ENCODE measurements at regions not wholly inside any gene's neighbourhood (a gene's known extent, or its start where the extent isn't known, plus 50 kb on each side); places are given as distances from the start of the nearest gene placed in this dataset.

- Histone ChIP-seq H3K9me3 (ENCODE audit: insufficient read depth, low read length) (no peaks in the 10 kb centered on the region), H3K27me3 (ENCODE audit: low read depth, low read length) (peaks cover 16% of the 10 kb centered on the region; the same call in 1 of the 2 replicates), H4K20me1 (ENCODE audit: insufficient read depth, low read length) (no peaks in the 10 kb centered on the region), H2AFZ (ENCODE audit: low read depth, low read length) (no peak overlapping the region), H3K36me3 (replicated peaks; ENCODE audit: low read depth, low read length) (no peaks in the 10 kb centered on the region), H3K4me2 (ENCODE audit: low read length) (no peak overlapping the region), H3K4me1 (ENCODE audit: low read length) (no peaks in the 10 kb centered on the region), H3K9ac (ENCODE audit: low read length) (no peak overlapping the region), H3K27ac (ENCODE audit: low read length) (no peak overlapping the region), H3K4me3 (ENCODE audit: low read length) (no peak overlapping the region), H3K79me2 (ENCODE audit: low read length) (no peaks in the 10 kb centered on the region)
- no peak for TF ChIP-seq EZH2phosphoT487 (IDR thresholded peaks at IDR 0.05; ENCODE audit: low read depth)
- TF ChIP-seq, protein P1, sequence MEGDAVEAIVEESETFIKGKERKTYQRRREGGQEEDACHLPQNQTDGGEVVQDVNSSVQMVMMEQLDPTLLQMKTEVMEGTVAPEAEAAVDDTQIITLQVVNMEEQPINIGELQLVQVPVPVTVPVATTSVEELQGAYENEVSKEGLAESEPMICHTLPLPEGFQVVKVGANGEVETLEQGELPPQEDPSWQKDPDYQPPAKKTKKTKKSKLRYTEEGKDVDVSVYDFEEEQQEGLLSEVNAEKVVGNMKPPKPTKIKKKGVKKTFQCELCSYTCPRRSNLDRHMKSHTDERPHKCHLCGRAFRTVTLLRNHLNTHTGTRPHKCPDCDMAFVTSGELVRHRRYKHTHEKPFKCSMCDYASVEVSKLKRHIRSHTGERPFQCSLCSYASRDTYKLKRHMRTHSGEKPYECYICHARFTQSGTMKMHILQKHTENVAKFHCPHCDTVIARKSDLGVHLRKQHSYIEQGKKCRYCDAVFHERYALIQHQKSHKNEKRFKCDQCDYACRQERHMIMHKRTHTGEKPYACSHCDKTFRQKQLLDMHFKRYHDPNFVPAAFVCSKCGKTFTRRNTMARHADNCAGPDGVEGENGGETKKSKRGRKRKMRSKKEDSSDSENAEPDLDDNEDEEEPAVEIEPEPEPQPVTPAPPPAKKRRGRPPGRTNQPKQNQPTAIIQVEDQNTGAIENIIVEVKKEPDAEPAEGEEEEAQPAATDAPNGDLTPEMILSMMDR (IDR thresholded peaks at IDR 0.05; ENCODE audit: low read depth, low read length): no peak
Observed at GRCh38 chr9:129525656-129526196, 95.2 kb downstream of the C9orf50 start.

DNA sequence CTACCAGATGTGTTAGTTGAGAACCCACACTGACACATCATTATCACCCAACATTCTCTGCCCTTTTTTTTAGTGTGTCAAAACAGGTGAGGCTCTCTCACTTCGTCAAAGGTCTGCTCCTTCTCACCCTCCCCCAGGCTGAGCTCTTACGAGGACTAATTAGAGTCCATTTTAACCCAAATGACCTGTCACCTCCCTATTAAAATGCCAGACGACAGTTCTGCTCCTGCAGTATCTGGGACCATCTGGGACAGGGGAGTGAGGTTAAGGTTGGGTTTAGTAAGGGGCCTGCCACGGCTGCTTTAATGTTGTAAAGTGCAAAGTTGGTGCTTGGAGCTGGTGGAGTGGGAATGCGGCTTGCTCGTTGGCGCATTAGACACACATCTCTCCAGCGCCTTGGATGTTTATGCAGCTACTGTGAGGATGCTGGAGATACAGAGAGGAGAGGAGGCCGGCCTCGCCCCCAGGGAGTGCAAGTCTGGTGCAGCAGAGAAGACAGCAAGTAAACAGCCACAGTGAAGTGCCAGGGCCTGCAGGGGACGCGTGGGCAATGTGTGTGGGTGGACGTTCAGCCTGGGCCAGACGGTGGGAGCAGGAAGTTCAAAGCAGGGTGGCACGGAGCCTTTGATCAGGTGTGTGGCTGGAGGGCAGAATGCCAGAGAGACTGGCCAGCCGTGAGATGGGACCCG, 96.2 kb downstream of the C9orf50 start:
- peaks cover 16% of the 10 kb centered on the region; the same call in 1 of the 2 replicates for H3K27me3 ChIP-seq (ENCODE audit: low read depth, low read length)
- no peak overlapping the region for H2AFZ ChIP-seq (ENCODE audit: low read depth, low read length)

DNA sequence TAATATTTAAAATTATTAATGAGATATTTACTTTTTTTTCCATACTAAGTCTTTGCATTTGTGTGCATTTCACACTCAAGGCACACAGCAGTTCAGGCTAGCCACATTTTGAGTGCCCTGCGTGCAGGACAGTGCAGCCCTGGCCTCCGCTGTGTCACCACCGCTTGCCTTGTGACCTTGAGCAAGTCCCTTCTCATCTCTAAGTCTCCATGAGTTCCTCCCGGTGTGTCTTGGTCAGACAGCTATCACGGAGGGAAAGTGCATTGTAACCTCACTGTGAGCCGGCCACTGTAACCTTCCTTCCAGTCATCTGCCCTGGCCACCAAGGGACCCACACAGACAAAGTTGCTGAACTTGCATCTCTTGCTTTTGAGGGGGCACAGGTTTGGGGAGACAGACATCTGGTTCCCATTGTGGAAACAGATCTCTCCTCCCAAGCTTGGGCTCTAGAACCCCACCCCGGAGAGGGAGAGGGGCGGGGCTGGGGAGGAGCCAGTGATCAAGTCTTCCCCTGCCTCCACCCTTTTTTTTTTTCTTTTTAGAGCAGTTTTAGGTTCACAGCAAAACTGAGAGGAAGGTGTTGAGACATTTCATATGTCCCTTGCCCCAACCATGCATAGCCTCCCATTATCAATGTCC, 96.8 kb downstream of the C9orf50 start:
- H2AFZ ChIP-seq (ENCODE audit: low read depth, low read length): no peak overlapping the region
- TF ChIP-seq, protein P1 (IDR thresholded peaks at IDR 0.05; ENCODE audit: low read depth, low read length): no peak
- TF ChIP-seq EZH2phosphoT487 (IDR thresholded peaks at IDR 0.05; ENCODE audit: low read depth): no peak
- H3K9ac ChIP-seq (ENCODE audit: low read length): no peak overlapping the region
- H3K27me3 ChIP-seq (ENCODE audit: low read depth, low read length): peaks cover 16% of the 10 kb centered on the region; the same call in 1 of the 2 replicates
- no peaks in the 10 kb centered on the region for H4K20me1 ChIP-seq (ENCODE audit: insufficient read depth, low read length)
- no peak overlapping the region for H3K27ac ChIP-seq (ENCODE audit: low read length)
- no peak overlapping the region for H3K4me2 ChIP-seq (ENCODE audit: low read length)
- no peak overlapping the region for H3K4me3 ChIP-seq (ENCODE audit: low read length)
- H3K4me1 ChIP-seq (ENCODE audit: low read length): no peaks in the 10 kb centered on the region
- no peaks in the 10 kb centered on the region for H3K79me2 ChIP-seq (ENCODE audit: low read length)
- no peaks in the 10 kb centered on the region for H3K36me3 ChIP-seq (replicated peaks; ENCODE audit: low read depth, low read length)
- H3K9me3 ChIP-seq (ENCODE audit: insufficient read depth, low read length): no peaks in the 10 kb centered on the region

More for the DNA sequence above, 96.2 kb downstream of the C9orf50 start:
- Histone ChIP-seq H3K4me3 (ENCODE audit: low read length) (no peak overlapping the region), H3K4me1 (ENCODE audit: low read length) (no peaks in the 10 kb centered on the region), H3K4me2 (ENCODE audit: low read length) (no peak overlapping the region), H3K9ac (ENCODE audit: low read length) (no peak overlapping the region), H3K9me3 (ENCODE audit: insufficient read depth, low read length) (no peaks in the 10 kb centered on the region), H4K20me1 (ENCODE audit: insufficient read depth, low read length) (no peaks in the 10 kb centered on the region), H3K79me2 (ENCODE audit: low read length) (no peaks in the 10 kb centered on the region), H3K27ac (ENCODE audit: low read length) (no peak overlapping the region), H3K36me3 (replicated peaks; ENCODE audit: low read depth, low read length) (no peaks in the 10 kb centered on the region)
- TF ChIP-seq EZH2phosphoT487 (IDR thresholded peaks at IDR 0.05; ENCODE audit: low read depth): no peak
- TF ChIP-seq, protein P1 (IDR thresholded peaks at IDR 0.05; ENCODE audit: low read depth, low read length): no peak

- Histone ChIP-seq H3K4me1 (ENCODE audit: low read length) (no peaks in the 10 kb centered on the region), H2AFZ (ENCODE audit: low read depth, low read length) (no peak overlapping the region), H3K4me2 (ENCODE audit: low read length) (no peak overlapping the region), H3K9me3 (ENCODE audit: insufficient read depth, low read length) (no peaks in the 10 kb centered on the region), H3K79me2 (ENCODE audit: low read length) (no peaks in the 10 kb centered on the region), H3K4me3 (ENCODE audit: low read length) (no peak overlapping the region), H3K27ac (ENCODE audit: low read length) (no peak overlapping the region), H4K20me1 (ENCODE audit: insufficient read depth, low read length) (no peaks in the 10 kb centered on the region), H3K27me3 (ENCODE audit: low read depth, low read length) (peaks cover 12% of the 10 kb centered on the region; the same call in 1 of the 2 replicates), H3K9ac (ENCODE audit: low read length) (no peak overlapping the region), H3K36me3 (replicated peaks; ENCODE audit: low read depth, low read length) (no peaks in the 10 kb centered on the region)
- no peak for TF ChIP-seq EZH2phosphoT487 (IDR thresholded peaks at IDR 0.05; ENCODE audit: low read depth)
- TF ChIP-seq, protein P1 (IDR thresholded peaks at IDR 0.05; ENCODE audit: low read depth, low read length): no peak
Observed at GRCh38 chr9:129522351-129522750, 98.5 kb downstream of the C9orf50 start.
